HCT116 (cell line): ENCODE measurements at regions not wholly inside any gene's neighbourhood (a gene's known extent, or its start where the extent isn't known, plus 50 kb on each side); places are given as distances from the start of the nearest gene placed in this dataset.

Source experiments
- ATAC-seq: fragments of 200-7000 bp; cut with Tn5 transposase; 2 replicates; pipeline ENCODE4 v1.9.1; 2020; ENCODE audit warnings: mild to moderate bottlenecking, moderate library complexity
- BruUV-seq: library from RNA; stranded (reverse); fragments of 400-500 nt; replicated peaks from 2 replicates; lab custom pipeline; 2021; lab: Mats Ljungman, UMichigan
- CTCF ChIA-PET: fragments of 300-600 bp; sonication (Branson Sonifier 250); formaldehyde crosslinking; loops from one replicate; lab custom pipeline; 2021; ENCODE audit warnings: antibody characterized with exemption; lab: Charles Lee
- POLR2A ChIA-PET: fragments of 300-600, 350-600 bp; sonication (Branson Sonifier 250); formaldehyde crosslinking; loops from one replicate; lab custom pipeline; 2021; ENCODE audit warnings: antibody characterized with exemption; lab: Charles Lee
- RAD21 ChIA-PET, 2 experiments: fragments of 300-600 bp; sonication (Branson Sonifier 250); formaldehyde crosslinking; loops; one replicate each; lab custom pipeline; 2023; ENCODE audit warnings: low total read pairs in 2 of 2; ENCODE audit not compliant: uncharacterized antibody in 2 of 2, unreplicated experiment in 2 of 2, low non-redundant PET in 1 of 2; lab: Charles Lee
- DNase-seq: peaks from one replicate; pipeline ENCODE4 v3.0.0-alpha.2; 2010; ENCODE audit warnings: low read depth, low spot score
- H2AFZ ChIP-seq: fragments of 200-600 bp; shearing (Covaris generic), sonication (generic); 2 replicates; pipeline ENCODE4 v1.6.1; 2017; ENCODE audit warnings: low read depth, mixed run types, mixed read lengths, antibody characterized with exemption, low read length; ENCODE audit not compliant: poor library complexity, severe bottlenecking
- H3K27ac ChIP-seq: 2 replicates; pipeline ENCODE4 v1.5.1; 2012; ENCODE audit warnings: low read depth, low read length
- H3K27me3 ChIP-seq: fragments of 200-600 bp; sonication (generic); 2 replicates; pipeline ENCODE4 v1.6.1; 2016; ENCODE audit warnings: mixed run types, low read length, mixed read lengths; ENCODE audit not compliant: insufficient read depth
- H3K36me3 ChIP-seq, 2 experiments: fragments of 200-500 bp in 1 of 2; fragments of 200-600 bp in 1 of 2; sonication (Bioruptor generic) in 1 of 2; sonication (generic) in 1 of 2; 2 replicates each; pipeline versions ENCODE4 v1.5.1 to v1.6.1; 2014 to 2016; ENCODE audit warnings: low read length in 2 of 2, inconsistent platforms in 1 of 2, mixed read lengths in 1 of 2, mixed run types in 1 of 2; ENCODE audit not compliant: insufficient read depth in 2 of 2, control insufficient read depth in 1 of 2
- H3K4me1 ChIP-seq, 2 experiments: fragments of 200-600 bp in 1 of 2; sonication (generic) in 1 of 2; 2 replicates each; pipeline versions ENCODE4 v1.5.1 to v1.6.1; 2012 to 2017; ENCODE audit warnings: low read length in 2 of 2, inconsistent platforms in 1 of 2, mild to moderate bottlenecking in 1 of 2, mixed read lengths in 1 of 2, mixed run types in 1 of 2, moderate library complexity in 1 of 2; ENCODE audit not compliant: insufficient read depth in 2 of 2, control insufficient read depth in 1 of 2
- H3K4me2 ChIP-seq: fragments of 200-600 bp; sonication (generic); 2 replicates; pipeline ENCODE4 v1.6.1; 2017; ENCODE audit warnings: mixed run types, low read length, mixed read lengths
- H3K4me3 ChIP-seq, 2 experiments: fragments of 200-600 bp in 1 of 2; sonication (generic) in 1 of 2; replicated peaks in 1 of 2; 2 replicates each; pipeline ENCODE4 v1.5.1; 2011 to 2016; ENCODE audit warnings: low read length in 2 of 2, control low read depth in 1 of 2, low read depth in 1 of 2, mild to moderate bottlenecking in 1 of 2, mixed read lengths in 1 of 2, mixed run types in 1 of 2
- H3K79me2 ChIP-seq: fragments of 200-600 bp; sonication (generic); 2 replicates; pipeline ENCODE4 v1.6.1; 2017; ENCODE audit warnings: mild to moderate bottlenecking, mixed run types, low read length, moderate library complexity, mixed read lengths; ENCODE audit not compliant: insufficient read depth
- H3K9ac ChIP-seq: fragments of 200-600 bp; sonication (generic); 2 replicates; pipeline ENCODE4 v1.6.1; 2016; ENCODE audit warnings: low read length, mixed read lengths
- H3K9me2 ChIP-seq: fragments of 200-600 bp; sonication (generic), shearing (Covaris generic); 2 replicates; pipeline ENCODE4 v1.6.1; 2017; ENCODE audit warnings: mixed run types, mild to moderate bottlenecking, moderate library complexity; ENCODE audit not compliant: insufficient read depth
- H3K9me3 ChIP-seq, 2 experiments: fragments of 200-500 bp in 1 of 2; fragments of 200-600 bp in 1 of 2; sonication (Bioruptor generic) in 1 of 2; sonication (generic) in 1 of 2; 2 replicates each; pipeline ENCODE4 v1.6.1; 2014 to 2017; ENCODE audit warnings: low read length in 2 of 2, mixed read lengths in 2 of 2, inconsistent platforms in 1 of 2, low read depth in 1 of 2, mild to moderate bottlenecking in 1 of 2, mixed run types in 1 of 2, moderate library complexity in 1 of 2; ENCODE audit not compliant: control insufficient read depth in 1 of 2, insufficient read depth in 1 of 2
- H4K20me1 ChIP-seq: fragments of 200-600 bp; sonication (generic), shearing (Covaris generic); 2 replicates; pipeline ENCODE4 v1.6.1; 2017; ENCODE audit warnings: mixed run types, mild to moderate bottlenecking, moderate library complexity; ENCODE audit not compliant: insufficient read depth
- CBX3 ChIP-seq: IDR thresholded peaks from 2 replicates; pipeline ENCODE4 v1.6.1; 2012; ENCODE audit warnings: low read depth
- CEBPB ChIP-seq: IDR thresholded peaks from 2 replicates; pipeline ENCODE4 v1.6.1; 2012; ENCODE audit warnings: low read depth
- EGR1 ChIP-seq: IDR thresholded peaks from 2 replicates; pipeline ENCODE4 v1.6.1; 2012; ENCODE audit warnings: low read depth
- ELF1 ChIP-seq: IDR thresholded peaks from 2 replicates; pipeline ENCODE4 v1.6.1; 2012; ENCODE audit warnings: low read depth, borderline replicate concordance
- EZH2 ChIP-seq: fragments of 200-600 bp; sonication (generic); IDR thresholded peaks from 2 replicates; pipeline ENCODE4 v1.6.1; 2017; ENCODE audit warnings: antibody characterized with exemption, mixed run types
- EZH2phosphoT487 ChIP-seq: fragments of 200-600 bp; IDR thresholded peaks from 2 replicates; pipeline ENCODE4 v1.6.1; 2018; ENCODE audit warnings: antibody characterized with exemption, borderline replicate concordance
- POLR2AphosphoS5 ChIP-seq: IDR thresholded peaks from 2 replicates; pipeline ENCODE4 v1.6.1; 2011; ENCODE audit warnings: mild to moderate bottlenecking, low read depth, low read length, moderate library complexity
- RAD21 ChIP-seq: IDR thresholded peaks from 2 replicates; pipeline ENCODE4 v1.6.1; 2012; ENCODE audit warnings: low read depth, mild to moderate bottlenecking
- SP1 ChIP-seq: IDR thresholded peaks from 2 replicates; pipeline ENCODE4 v1.6.1; 2012; ENCODE audit warnings: low read depth
- SRF ChIP-seq: IDR thresholded peaks from 2 replicates; pipeline ENCODE4 v1.6.1; 2012; ENCODE audit warnings: low read depth
- TCF7L2 ChIP-seq: IDR thresholded peaks from 2 replicates; pipeline ENCODE4 v1.7.0; 2011; ENCODE audit warnings: borderline replicate concordance, inconsistent platforms; ENCODE audit not compliant: insufficient read depth, insufficient read length; ENCODE audit errors: extremely low read depth
- YY1 ChIP-seq: IDR thresholded peaks from 2 replicates; pipeline ENCODE4 v1.6.1; 2011; ENCODE audit warnings: low read length, low read depth, moderate library complexity, mild to moderate bottlenecking; ENCODE audit not compliant: insufficient replicate concordance; ENCODE audit errors: extremely low read depth
- ZFX ChIP-seq: fragments of 450-650 bp; IDR thresholded peaks from 2 replicates; pipeline ENCODE4 v1.6.1; 2017
- intact Hi-C: fragments of 100-400 bp; cut with micrococcal nuclease; formaldehyde crosslinking; loops from 2 replicates; pipeline ENCODE4 v1.10.0; 2022
- TF ChIP-seq, protein P1 (sequence below): IDR thresholded peaks from 2 replicates; pipeline ENCODE4 v1.6.1; 2012; ENCODE audit warnings: low read depth
- TF ChIP-seq, protein P2 (sequence below): IDR thresholded peaks from 2 replicates; pipeline ENCODE4 v1.6.1; 2012
- TF ChIP-seq, protein P3 (sequence below): IDR thresholded peaks from 2 replicates; pipeline ENCODE4 v1.6.1; 2012
- TF ChIP-seq, protein P4 (sequence below), 3 experiments: fragments of 200-600 bp in 1 of 3; sonication (generic) in 1 of 3; IDR thresholded peaks in 2 of 3; conservative IDR thresholded peaks in 1 of 3; 2 replicates each; pipeline ENCODE4 v1.5.1; 2012 to 2017; ENCODE audit warnings: low read depth in 2 of 3, low read length in 2 of 3, antibody characterized with exemption in 1 of 3, borderline replicate concordance in 1 of 3, control low read depth in 1 of 3, mild to moderate bottlenecking in 1 of 3, mixed read lengths in 1 of 3, mixed run types in 1 of 3, moderate library complexity in 1 of 3; ENCODE audit not compliant: insufficient read depth in 1 of 3

DNA sequence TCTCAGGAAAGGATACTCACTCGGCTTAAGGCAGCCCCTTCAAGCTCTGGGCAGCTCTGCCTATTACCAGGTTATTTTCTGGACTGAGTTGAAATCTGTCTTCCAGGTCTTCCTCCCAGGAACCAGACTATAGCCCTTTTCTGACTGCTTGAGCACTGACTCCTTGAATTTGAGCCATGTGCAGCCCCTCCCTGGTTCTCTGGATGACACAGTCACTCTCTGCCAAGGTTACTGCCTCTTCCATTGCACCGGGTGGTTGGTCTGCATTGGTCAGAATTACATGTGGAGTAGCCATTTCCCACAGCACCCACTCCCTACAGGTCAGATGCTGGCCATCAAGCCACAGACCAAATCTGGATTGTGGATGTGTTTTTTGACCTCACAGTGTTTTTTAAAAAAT is 81.9 kb downstream of the KLF4 start:
- RAD21 ChIA-PET: no interaction called here
- H3K27ac ChIP-seq: no peak overlapping the region
- no peak overlapping the region for H3K9ac ChIP-seq
- H2AFZ ChIP-seq: no peak overlapping the region
- CTCF ChIA-PET: no interaction called here
- no peaks in the 10 kb centered on the region for H3K9me3 ChIP-seq
- intact Hi-C loops: no loop called here
- DNase-seq: no peak
- no peaks in the 10 kb centered on the region for H3K79me2 ChIP-seq
- no peak for ATAC-seq
- POLR2A ChIA-PET: no interaction called here
- H3K36me3 ChIP-seq: no peaks in the 10 kb centered on the region
- no peak overlapping the region for H3K4me2 ChIP-seq
- H3K4me1 ChIP-seq: no peaks in the 10 kb centered on the region
- BruUV-seq: no TSS peak
- no peak for TF ChIP-seq CBX3
- TF ChIP-seq, all 23 proteins: peak for 0
- H3K9me2 ChIP-seq: no peaks in the 10 kb centered on the region
- no peaks in the 10 kb centered on the region for H4K20me1 ChIP-seq
- H3K4me3 ChIP-seq: no peak overlapping the region
- H3K27me3 ChIP-seq: no peaks in the 10 kb centered on the region

DNA sequence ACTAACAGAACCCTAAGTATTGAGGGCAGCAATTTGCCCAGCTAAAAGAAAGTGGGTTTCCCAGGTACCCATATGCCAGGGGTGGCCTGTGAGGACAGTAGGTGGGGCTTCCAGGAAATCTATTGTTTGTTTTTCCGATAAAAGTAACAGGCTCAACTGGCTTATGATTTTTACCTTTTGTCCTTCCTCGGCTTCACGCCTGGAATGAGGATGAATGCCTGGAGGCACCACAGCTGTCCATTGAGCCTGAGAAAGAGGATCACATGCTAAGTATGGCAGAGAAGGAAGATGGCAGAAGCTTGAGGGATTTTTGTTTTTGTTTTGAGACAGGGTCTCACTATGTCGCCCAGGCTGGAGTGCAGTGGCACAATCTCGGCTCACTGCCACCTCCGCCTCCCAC is 84.1 kb downstream of the KLF4 start:
- no peak overlapping the region for H3K4me2 ChIP-seq
- POLR2A ChIA-PET: no interaction called here
- H3K9me2 ChIP-seq: no peaks in the 10 kb centered on the region
- no peaks in the 10 kb centered on the region for H4K20me1 ChIP-seq
- no peaks in the 10 kb centered on the region for H3K79me2 ChIP-seq
- intact Hi-C loops: no loop called here
- no peak overlapping the region for H3K9ac ChIP-seq
- CTCF ChIA-PET: no interaction called here
- no peaks in the 10 kb centered on the region for H3K9me3 ChIP-seq
- no peak overlapping the region for H2AFZ ChIP-seq
- no peaks in the 10 kb centered on the region for H3K4me1 ChIP-seq
- no peaks in the 10 kb centered on the region for H3K27me3 ChIP-seq
- H3K27ac ChIP-seq: no peak overlapping the region
- RAD21 ChIA-PET: no interaction called here
- no peak for TF ChIP-seq EZH2phosphoT487
- no peak for TF ChIP-seq CEBPB
- TF ChIP-seq TCF7L2: no peak
- TF ChIP-seq, protein P1, sequence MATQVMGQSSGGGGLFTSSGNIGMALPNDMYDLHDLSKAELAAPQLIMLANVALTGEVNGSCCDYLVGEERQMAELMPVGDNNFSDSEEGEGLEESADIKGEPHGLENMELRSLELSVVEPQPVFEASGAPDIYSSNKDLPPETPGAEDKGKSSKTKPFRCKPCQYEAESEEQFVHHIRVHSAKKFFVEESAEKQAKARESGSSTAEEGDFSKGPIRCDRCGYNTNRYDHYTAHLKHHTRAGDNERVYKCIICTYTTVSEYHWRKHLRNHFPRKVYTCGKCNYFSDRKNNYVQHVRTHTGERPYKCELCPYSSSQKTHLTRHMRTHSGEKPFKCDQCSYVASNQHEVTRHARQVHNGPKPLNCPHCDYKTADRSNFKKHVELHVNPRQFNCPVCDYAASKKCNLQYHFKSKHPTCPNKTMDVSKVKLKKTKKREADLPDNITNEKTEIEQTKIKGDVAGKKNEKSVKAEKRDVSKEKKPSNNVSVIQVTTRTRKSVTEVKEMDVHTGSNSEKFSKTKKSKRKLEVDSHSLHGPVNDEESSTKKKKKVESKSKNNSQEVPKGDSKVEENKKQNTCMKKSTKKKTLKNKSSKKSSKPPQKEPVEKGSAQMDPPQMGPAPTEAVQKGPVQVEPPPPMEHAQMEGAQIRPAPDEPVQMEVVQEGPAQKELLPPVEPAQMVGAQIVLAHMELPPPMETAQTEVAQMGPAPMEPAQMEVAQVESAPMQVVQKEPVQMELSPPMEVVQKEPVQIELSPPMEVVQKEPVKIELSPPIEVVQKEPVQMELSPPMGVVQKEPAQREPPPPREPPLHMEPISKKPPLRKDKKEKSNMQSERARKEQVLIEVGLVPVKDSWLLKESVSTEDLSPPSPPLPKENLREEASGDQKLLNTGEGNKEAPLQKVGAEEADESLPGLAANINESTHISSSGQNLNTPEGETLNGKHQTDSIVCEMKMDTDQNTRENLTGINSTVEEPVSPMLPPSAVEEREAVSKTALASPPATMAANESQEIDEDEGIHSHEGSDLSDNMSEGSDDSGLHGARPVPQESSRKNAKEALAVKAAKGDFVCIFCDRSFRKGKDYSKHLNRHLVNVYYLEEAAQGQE: no peak
- TF ChIP-seq ZFX: no peak
- no peak for TF ChIP-seq POLR2AphosphoS5
- TF ChIP-seq, protein P2, sequence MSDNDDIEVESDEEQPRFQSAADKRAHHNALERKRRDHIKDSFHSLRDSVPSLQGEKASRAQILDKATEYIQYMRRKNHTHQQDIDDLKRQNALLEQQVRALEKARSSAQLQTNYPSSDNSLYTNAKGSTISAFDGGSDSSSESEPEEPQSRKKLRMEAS: no peak
- TF ChIP-seq RAD21: no peak
- no peak for TF ChIP-seq YY1
- no peak for TF ChIP-seq SRF
- TF ChIP-seq, protein P3, sequence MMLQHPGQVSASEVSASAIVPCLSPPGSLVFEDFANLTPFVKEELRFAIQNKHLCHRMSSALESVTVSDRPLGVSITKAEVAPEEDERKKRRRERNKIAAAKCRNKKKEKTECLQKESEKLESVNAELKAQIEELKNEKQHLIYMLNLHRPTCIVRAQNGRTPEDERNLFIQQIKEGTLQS: no peak
- no peak for TF ChIP-seq SP1
- no peak for TF ChIP-seq EZH2
- TF ChIP-seq ELF1: no peak
- TF ChIP-seq, protein P4, sequence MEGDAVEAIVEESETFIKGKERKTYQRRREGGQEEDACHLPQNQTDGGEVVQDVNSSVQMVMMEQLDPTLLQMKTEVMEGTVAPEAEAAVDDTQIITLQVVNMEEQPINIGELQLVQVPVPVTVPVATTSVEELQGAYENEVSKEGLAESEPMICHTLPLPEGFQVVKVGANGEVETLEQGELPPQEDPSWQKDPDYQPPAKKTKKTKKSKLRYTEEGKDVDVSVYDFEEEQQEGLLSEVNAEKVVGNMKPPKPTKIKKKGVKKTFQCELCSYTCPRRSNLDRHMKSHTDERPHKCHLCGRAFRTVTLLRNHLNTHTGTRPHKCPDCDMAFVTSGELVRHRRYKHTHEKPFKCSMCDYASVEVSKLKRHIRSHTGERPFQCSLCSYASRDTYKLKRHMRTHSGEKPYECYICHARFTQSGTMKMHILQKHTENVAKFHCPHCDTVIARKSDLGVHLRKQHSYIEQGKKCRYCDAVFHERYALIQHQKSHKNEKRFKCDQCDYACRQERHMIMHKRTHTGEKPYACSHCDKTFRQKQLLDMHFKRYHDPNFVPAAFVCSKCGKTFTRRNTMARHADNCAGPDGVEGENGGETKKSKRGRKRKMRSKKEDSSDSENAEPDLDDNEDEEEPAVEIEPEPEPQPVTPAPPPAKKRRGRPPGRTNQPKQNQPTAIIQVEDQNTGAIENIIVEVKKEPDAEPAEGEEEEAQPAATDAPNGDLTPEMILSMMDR (IDR thresholded peaks at IDR 0.05 in 2 of 3, conservative IDR thresholded peaks at IDR 0.05 in 1 of 3; ENCODE audit: borderline replicate concordance in 1 of 3, insufficient read depth in 1 of 3, low read depth in 2 of 3, low read length in 2 of 3): no peak
- no peak for TF ChIP-seq EGR1
- BruUV-seq: no TSS peak
- H3K36me3 ChIP-seq: no peaks in the 10 kb centered on the region
- H3K4me3 ChIP-seq: no peak overlapping the region
- no peak for DNase-seq
- ATAC-seq: no peak
